SK-N-SH treated with all-trans-retinoic acid at 6 μM for 48 hours (cell line): ENCODE measurements at regions not wholly inside any gene's neighbourhood (a gene's known extent, or its start where the extent isn't known, plus 50 kb on each side); places are given as distances from the start of the nearest gene placed in this dataset.

ENCODE experiments used
- ATAC-seq: fragments of 200-7000 bp; cut with Tn5 transposase; 3 replicates; pipeline ENCODE4 v1.9.1; 2020; ENCODE audit warnings: mild to moderate bottlenecking, moderate library complexity
- BACH2 ChIP-seq: fragments of 250-450 bp; sonication (Bioruptor Pico); IDR thresholded peaks from 2 replicates; pipeline ENCODE4 v1.9.0; 2021; ENCODE audit warnings: mild to moderate bottlenecking, borderline replicate concordance
- CREB5 ChIP-seq: fragments of 250-450 bp; sonication (Bioruptor Pico); IDR thresholded peaks from 2 replicates; pipeline ENCODE4 v1.5.1; 2020; ENCODE audit warnings: low read depth, mild to moderate bottlenecking, moderate library complexity
- CSDC2 ChIP-seq: fragments of 250-450 bp; sonication (Bioruptor Pico); IDR thresholded peaks from 2 replicates; pipeline ENCODE4 v1.5.0; 2020; ENCODE audit warnings: mild to moderate bottlenecking, moderate library complexity
- ESRRG ChIP-seq: fragments of 250-450 bp; sonication (Bioruptor Pico); IDR thresholded peaks from 2 replicates; pipeline ENCODE4 v1.6.1; 2021; ENCODE audit warnings: mild to moderate bottlenecking
- GLIS3 ChIP-seq: fragments of 250-450 bp; sonication (Bioruptor Pico); IDR thresholded peaks from 2 replicates; pipeline ENCODE4 v1.5.0; 2020; ENCODE audit warnings: mild to moderate bottlenecking, moderate library complexity
- ISL1 ChIP-seq: fragments of 250-450 bp; sonication (Bioruptor Pico); IDR thresholded peaks from 2 replicates; pipeline ENCODE4 v2.1.2; 2022; ENCODE audit warnings: mild to moderate bottlenecking, moderate library complexity
- OSR1 ChIP-seq: fragments of 250-450 bp; sonication (Bioruptor Pico); IDR thresholded peaks from 2 replicates; pipeline ENCODE4 v1.8.0; 2022; ENCODE audit warnings: moderate library complexity, mild to moderate bottlenecking, inconsistent platforms
- PPARA ChIP-seq: fragments of 250-450 bp; sonication (Bioruptor Pico); IDR thresholded peaks from 2 replicates; pipeline ENCODE4 v1.5.0; 2020; ENCODE audit warnings: mild to moderate bottlenecking, borderline replicate concordance
- RARB ChIP-seq: fragments of 250-450 bp; sonication (Bioruptor Pico); IDR thresholded peaks from 2 replicates; pipeline ENCODE4 v1.8.0; 2021; ENCODE audit warnings: mild to moderate bottlenecking, moderate library complexity
- SNAI2 ChIP-seq: fragments of 250-450 bp; sonication (Bioruptor Pico); IDR thresholded peaks from 2 replicates; pipeline ENCODE4 v1.5.0; 2020; ENCODE audit warnings: mild to moderate bottlenecking, moderate library complexity
- TCF4 ChIP-seq: fragments of 250-450 bp; sonication (Bioruptor Pico); IDR thresholded peaks from 2 replicates; pipeline ENCODE4 v1.8.0; 2021; ENCODE audit warnings: mild to moderate bottlenecking, moderate library complexity, borderline replicate concordance
- TOX ChIP-seq: fragments of 250-450 bp; sonication (Bioruptor Pico); IDR thresholded peaks from 2 replicates; pipeline ENCODE4 v1.8.0; 2021; ENCODE audit warnings: mild to moderate bottlenecking, moderate library complexity, borderline replicate concordance
- TSHZ2 ChIP-seq: fragments of 250-450 bp; sonication (Bioruptor Pico); IDR thresholded peaks from 2 replicates; pipeline ENCODE4 v1.5.0; 2020; ENCODE audit warnings: mild to moderate bottlenecking, moderate library complexity
- ZC3H10 ChIP-seq: fragments of 250-450 bp; sonication (Bioruptor Pico); IDR thresholded peaks from 2 replicates; pipeline ENCODE4 v1.5.1; 2021; ENCODE audit warnings: mild to moderate bottlenecking, moderate library complexity
- ZFP3 ChIP-seq: fragments of 250-450 bp; sonication (Bioruptor Pico); IDR thresholded peaks from 2 replicates; pipeline ENCODE4 v1.5.0; 2020; ENCODE audit warnings: mild to moderate bottlenecking, moderate library complexity
- ZFP30 ChIP-seq: fragments of 450-650 bp; formaldehyde crosslinking; IDR thresholded peaks from 2 replicates; pipeline ENCODE4 v1.5.0; 2022; ENCODE audit warnings: mild to moderate bottlenecking, moderate library complexity
- ZNF565 ChIP-seq: fragments of 450-650 bp; formaldehyde crosslinking; conservative IDR thresholded peaks from 2 replicates; pipeline ENCODE4 v1.5.0; 2020; ENCODE audit warnings: low read depth, mild to moderate bottlenecking, moderate library complexity
- ZNF70 ChIP-seq: fragments of 450-650 bp; formaldehyde crosslinking; IDR thresholded peaks from 2 replicates; pipeline ENCODE4 v1.5.0; 2020; ENCODE audit warnings: mild to moderate bottlenecking, moderate library complexity
- ZNF8 ChIP-seq: fragments of 450-650 bp; formaldehyde crosslinking; IDR thresholded peaks from 2 replicates; pipeline ENCODE4 v1.5.0; 2020; ENCODE audit warnings: mild to moderate bottlenecking, moderate library complexity
- TF ChIP-seq, protein P1 (sequence below): fragments of 250-450 bp; sonication (Bioruptor Pico); IDR thresholded peaks from 2 replicates; pipeline ENCODE4 v1.5.1; 2021; ENCODE audit warnings: mild to moderate bottlenecking, moderate library complexity
- TF ChIP-seq, protein P2 (sequence below): fragments of 250-450 bp; sonication (Bioruptor Pico); IDR thresholded peaks from 2 replicates; pipeline ENCODE4 v1.8.0; 2021; ENCODE audit warnings: low read depth, mild to moderate bottlenecking, moderate library complexity, borderline replicate concordance
- TF ChIP-seq, protein P3 (sequence below): fragments of 250-450 bp; sonication (Bioruptor Pico); IDR thresholded peaks from 2 replicates; pipeline ENCODE4 v1.8.0; 2020; ENCODE audit warnings: mild to moderate bottlenecking, moderate library complexity, borderline replicate concordance

GRCh38 chr6:12369355-12369754 is 79.2 kb downstream of the EDN1 start (continued):
- TF ChIP-seq CREB5 (CRISPR knock-in tag), result no peak
- TF ChIP-seq RARB, result no peak
- no peak for TF ChIP-seq OSR1 (CRISPR knock-in tag)
- no peak for TF ChIP-seq ZC3H10 (CRISPR knock-in tag)
- TF ChIP-seq ZFP30, result no peak
- TF ChIP-seq SNAI2 (CRISPR knock-in tag), result no peak
- no peak for TF ChIP-seq ZFP3 (CRISPR knock-in tag)
- no peak for TF ChIP-seq ZNF8
- TF ChIP-seq, protein P1, sequence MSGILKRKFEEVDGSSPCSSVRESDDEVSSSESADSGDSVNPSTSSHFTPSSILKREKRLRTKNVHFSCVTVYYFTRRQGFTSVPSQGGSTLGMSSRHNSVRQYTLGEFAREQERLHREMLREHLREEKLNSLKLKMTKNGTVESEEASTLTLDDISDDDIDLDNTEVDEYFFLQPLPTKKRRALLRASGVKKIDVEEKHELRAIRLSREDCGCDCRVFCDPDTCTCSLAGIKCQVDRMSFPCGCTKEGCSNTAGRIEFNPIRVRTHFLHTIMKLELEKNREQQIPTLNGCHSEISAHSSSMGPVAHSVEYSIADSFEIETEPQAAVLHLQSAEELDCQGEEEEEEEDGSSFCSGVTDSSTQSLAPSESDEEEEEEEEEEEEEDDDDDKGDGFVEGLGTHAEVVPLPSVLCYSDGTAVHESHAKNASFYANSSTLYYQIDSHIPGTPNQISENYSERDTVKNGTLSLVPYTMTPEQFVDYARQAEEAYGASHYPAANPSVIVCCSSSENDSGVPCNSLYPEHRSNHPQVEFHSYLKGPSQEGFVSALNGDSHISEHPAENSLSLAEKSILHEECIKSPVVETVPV (CRISPR knock-in tag), result no peak
- no peak for TF ChIP-seq ZNF565 (CRISPR knock-in tag)
- TF ChIP-seq, all 23 proteins: peak for 0

DNA sequence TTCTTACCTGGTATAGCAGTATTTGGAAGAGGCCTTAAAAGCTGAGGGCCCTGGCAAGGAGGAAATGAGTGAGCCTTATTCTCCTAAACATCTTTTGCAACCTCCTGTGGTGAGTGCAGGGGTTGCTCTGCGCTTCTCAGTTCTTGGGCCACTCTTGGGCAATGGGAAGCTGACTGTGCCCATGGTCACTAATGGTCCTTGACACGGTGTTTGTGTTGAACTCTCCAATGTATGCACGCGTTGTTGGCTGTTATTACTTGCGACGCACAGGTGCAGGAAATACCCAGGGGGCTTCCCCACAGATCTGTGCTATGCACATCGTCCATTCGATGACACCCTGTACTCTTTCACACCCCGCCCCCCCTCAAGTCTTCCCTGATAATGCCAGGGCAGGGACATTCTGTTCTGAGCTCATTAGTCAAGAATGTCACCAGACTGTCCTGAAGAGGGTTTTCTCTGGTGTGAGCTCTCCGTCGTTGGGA is 79.7 kb downstream of the EDN1 start:
- no peak for ATAC-seq
- TF ChIP-seq ZFP30 (no peak), CREB5 (CRISPR knock-in tag) (no peak), CSDC2 (CRISPR knock-in tag) (no peak), ZFP3 (CRISPR knock-in tag) (no peak), ESRRG (no peak), OSR1 (CRISPR knock-in tag) (no peak), BACH2 (no peak), ZC3H10 (CRISPR knock-in tag) (no peak), TOX (CRISPR knock-in tag) (no peak), TCF4 (CRISPR knock-in tag) (no peak), ISL1 (no peak), ZNF70 (CRISPR knock-in tag) (no peak), ZNF565 (CRISPR knock-in tag) (no peak), GLIS3 (CRISPR knock-in tag) (no peak), PPARA (CRISPR knock-in tag) (no peak), ZNF8 (no peak)
- TF ChIP-seq, protein P1 (CRISPR knock-in tag), result no peak
- TF ChIP-seq, protein P2, sequence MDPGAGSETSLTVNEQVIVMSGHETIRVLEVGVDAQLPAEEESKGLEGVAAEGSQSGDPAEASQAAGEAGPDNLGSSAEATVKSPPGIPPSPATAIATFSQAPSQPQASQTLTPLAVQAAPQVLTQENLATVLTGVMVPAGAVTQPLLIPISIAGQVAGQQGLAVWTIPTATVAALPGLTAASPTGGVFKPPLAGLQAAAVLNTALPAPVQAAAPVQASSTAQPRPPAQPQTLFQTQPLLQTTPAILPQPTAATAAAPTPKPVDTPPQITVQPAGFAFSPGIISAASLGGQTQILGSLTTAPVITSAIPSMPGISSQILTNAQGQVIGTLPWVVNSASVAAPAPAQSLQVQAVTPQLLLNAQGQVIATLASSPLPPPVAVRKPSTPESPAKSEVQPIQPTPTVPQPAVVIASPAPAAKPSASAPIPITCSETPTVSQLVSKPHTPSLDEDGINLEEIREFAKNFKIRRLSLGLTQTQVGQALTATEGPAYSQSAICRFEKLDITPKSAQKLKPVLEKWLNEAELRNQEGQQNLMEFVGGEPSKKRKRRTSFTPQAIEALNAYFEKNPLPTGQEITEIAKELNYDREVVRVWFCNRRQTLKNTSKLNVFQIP (CRISPR knock-in tag), result no peak

DNA sequence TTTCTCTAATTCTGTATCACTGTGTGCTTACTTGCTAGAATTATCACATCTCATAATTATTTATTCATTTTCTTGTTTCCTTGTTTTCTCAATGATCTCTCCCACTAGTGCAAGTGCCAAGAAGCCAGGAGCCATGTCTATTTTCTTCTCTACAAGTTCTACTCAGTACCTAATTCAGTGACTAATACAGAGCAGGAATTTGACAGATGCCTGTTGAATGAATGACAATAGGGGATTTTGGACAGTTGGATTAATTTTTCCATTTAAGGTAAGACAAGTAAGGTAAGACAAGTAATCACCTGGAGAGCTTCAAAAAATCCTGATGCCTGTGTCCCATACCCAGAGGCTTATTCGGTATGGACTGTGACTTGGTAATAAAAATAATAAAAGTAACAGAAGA is 81.0 kb downstream of the EDN1 start:
- no peak for TF ChIP-seq ISL1
- TF ChIP-seq, all 23 proteins: peak for 0
- ATAC-seq, result no peak

GRCh38 chr6:12371641-12372146 is 81.5 kb downstream of the EDN1 start:
- ATAC-seq, result no peak
- TF ChIP-seq ZC3H10 (CRISPR knock-in tag) (no peak), OSR1 (CRISPR knock-in tag) (no peak), ZNF70 (CRISPR knock-in tag) (no peak), CSDC2 (CRISPR knock-in tag) (no peak), TSHZ2 (CRISPR knock-in tag) (no peak), ZNF565 (CRISPR knock-in tag) (no peak), PPARA (CRISPR knock-in tag) (no peak), RARB (no peak), ZFP3 (CRISPR knock-in tag) (no peak)
- TF ChIP-seq, protein P3, sequence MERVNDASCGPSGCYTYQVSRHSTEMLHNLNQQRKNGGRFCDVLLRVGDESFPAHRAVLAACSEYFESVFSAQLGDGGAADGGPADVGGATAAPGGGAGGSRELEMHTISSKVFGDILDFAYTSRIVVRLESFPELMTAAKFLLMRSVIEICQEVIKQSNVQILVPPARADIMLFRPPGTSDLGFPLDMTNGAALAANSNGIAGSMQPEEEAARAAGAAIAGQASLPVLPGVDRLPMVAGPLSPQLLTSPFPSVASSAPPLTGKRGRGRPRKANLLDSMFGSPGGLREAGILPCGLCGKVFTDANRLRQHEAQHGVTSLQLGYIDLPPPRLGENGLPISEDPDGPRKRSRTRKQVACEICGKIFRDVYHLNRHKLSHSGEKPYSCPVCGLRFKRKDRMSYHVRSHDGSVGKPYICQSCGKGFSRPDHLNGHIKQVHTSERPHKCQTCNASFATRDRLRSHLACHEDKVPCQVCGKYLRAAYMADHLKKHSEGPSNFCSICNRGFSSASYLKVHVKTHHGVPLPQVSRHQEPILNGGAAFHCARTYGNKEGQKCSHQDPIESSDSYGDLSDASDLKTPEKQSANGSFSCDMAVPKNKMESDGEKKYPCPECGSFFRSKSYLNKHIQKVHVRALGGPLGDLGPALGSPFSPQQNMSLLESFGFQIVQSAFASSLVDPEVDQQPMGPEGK, result no peak
- TF ChIP-seq, protein P2 (CRISPR knock-in tag), result no peak
